ENCODE measurements at regions not wholly inside any gene's neighbourhood (a gene's known extent, or its start where the extent isn't known, plus 50 kb on each side); places are given as distances from the start of the nearest gene placed in this dataset.

DNA sequence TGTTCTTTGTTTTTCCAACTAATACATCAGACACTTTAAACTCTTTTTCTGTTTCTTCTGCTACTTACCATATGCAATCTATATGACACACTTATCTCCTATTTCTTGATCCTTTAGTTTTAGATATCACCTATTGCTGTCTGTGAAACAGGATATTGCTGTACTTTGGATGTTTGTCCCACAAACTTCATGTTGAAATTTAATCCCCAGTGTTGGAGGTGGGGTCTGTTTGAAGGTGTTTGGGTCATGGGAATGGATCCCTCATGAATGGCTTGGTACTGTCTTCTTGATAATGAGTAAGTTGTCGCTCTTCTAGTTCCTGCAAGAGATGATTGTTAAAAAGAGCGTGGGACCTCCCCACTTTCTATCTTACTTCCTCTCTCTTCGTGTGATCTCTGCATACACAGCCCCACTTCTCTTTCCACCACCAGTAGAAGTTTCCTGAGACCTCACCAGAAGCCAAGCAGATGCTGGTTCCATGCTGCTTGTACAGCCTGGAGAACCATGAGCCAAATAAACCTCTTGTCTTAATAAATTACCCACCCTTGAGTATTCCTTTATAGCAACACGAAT is 244.2 kb downstream of the NHLRC3 start:
- H3K27me3 Mint-ChIP-seq = peaks cover 58% of the 10 kb centered on the region
- Histone ChIP-seq H3K27me3 (ENCODE audit: control insufficient read depth in 1 of 2, insufficient read depth in 2 of 2, low read length in 2 of 2) (peaks cover 0 to 4% of the 10 kb centered on the region in 2 experiments), H3K9me3 (ENCODE audit: control insufficient read depth in 1 of 2, insufficient read depth in 1 of 2, low read length in 2 of 2) (peaks cover 6 to 8% of the 10 kb centered on the region in 2 experiments), H3K27ac (ENCODE audit: low read depth in 1 of 2, low read length in 2 of 2) (no peak overlapping the region), H3K36me3 (ENCODE audit: insufficient read depth, low read length) (no peaks in the 10 kb centered on the region), H3K4me3 (ENCODE audit: low read length) (no peak overlapping the region), H3K4me1 (ENCODE audit: insufficient read depth, low read length) (no peaks in the 10 kb centered on the region)
- TF ChIP-seq, protein P1, sequence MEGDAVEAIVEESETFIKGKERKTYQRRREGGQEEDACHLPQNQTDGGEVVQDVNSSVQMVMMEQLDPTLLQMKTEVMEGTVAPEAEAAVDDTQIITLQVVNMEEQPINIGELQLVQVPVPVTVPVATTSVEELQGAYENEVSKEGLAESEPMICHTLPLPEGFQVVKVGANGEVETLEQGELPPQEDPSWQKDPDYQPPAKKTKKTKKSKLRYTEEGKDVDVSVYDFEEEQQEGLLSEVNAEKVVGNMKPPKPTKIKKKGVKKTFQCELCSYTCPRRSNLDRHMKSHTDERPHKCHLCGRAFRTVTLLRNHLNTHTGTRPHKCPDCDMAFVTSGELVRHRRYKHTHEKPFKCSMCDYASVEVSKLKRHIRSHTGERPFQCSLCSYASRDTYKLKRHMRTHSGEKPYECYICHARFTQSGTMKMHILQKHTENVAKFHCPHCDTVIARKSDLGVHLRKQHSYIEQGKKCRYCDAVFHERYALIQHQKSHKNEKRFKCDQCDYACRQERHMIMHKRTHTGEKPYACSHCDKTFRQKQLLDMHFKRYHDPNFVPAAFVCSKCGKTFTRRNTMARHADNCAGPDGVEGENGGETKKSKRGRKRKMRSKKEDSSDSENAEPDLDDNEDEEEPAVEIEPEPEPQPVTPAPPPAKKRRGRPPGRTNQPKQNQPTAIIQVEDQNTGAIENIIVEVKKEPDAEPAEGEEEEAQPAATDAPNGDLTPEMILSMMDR (IDR thresholded peaks at IDR 0.05) = no peak
- intact Hi-C loops (cut with DNase I, micrococcal nuclease) = no loop called here
- H3K4me3 Mint-ChIP-seq = no peak overlapping the region
- CTCF ChIA-PET = no interaction called here
- no peak for ATAC-seq (ENCODE audit: poor library complexity)
- peaks cover 7% of the 10 kb centered on the region for H3K9me3 Mint-ChIP-seq
- H3K27ac Mint-ChIP-seq = no peak overlapping the region
- H3K4me1 Mint-ChIP-seq (ENCODE audit: low read depth) = no peaks in the 10 kb centered on the region
- POLR2A ChIA-PET = no interaction called here
- no peak for DNase-seq
- H3K36me3 Mint-ChIP-seq (ENCODE audit: low read depth) = no peaks in the 10 kb centered on the region

- POLR2A ChIA-PET = no interaction called here
- no peaks in the 10 kb centered on the region for H3K4me1 Mint-ChIP-seq (ENCODE audit: low read depth)
- Histone ChIP-seq H3K4me3 (ENCODE audit: low read length) (no peak overlapping the region), H3K4me1 (ENCODE audit: insufficient read depth, low read length) (no peaks in the 10 kb centered on the region), H3K9me3 (ENCODE audit: control insufficient read depth in 1 of 2, insufficient read depth in 1 of 2, low read length in 2 of 2) (peaks cover 6 to 8% of the 10 kb centered on the region in 2 experiments), H3K36me3 (ENCODE audit: insufficient read depth, low read length) (no peaks in the 10 kb centered on the region), H3K27me3 (ENCODE audit: control insufficient read depth in 1 of 2, insufficient read depth in 2 of 2, low read length in 2 of 2) (peaks cover 0 to 4% of the 10 kb centered on the region in 2 experiments), H3K27ac (ENCODE audit: low read depth in 1 of 2, low read length in 2 of 2) (no peak overlapping the region)
- H3K4me3 Mint-ChIP-seq = no peak overlapping the region
- CTCF ChIA-PET = no interaction called here
- peaks cover 9% of the 10 kb centered on the region for H3K9me3 Mint-ChIP-seq
- H3K27ac Mint-ChIP-seq = no peak overlapping the region
- DNase-seq = no peak
- ATAC-seq (ENCODE audit: poor library complexity) = no peak
- no peaks in the 10 kb centered on the region for H3K36me3 Mint-ChIP-seq (ENCODE audit: low read depth)
- intact Hi-C loops (cut with DNase I, micrococcal nuclease) = no loop called here
- TF ChIP-seq, protein P1 (IDR thresholded peaks at IDR 0.05) = no peak
- peaks cover 53% of the 10 kb centered on the region for H3K27me3 Mint-ChIP-seq
These were observed 244.8 kb downstream of the NHLRC3 start for GRCh38 chr13:39283072-39283471.

DNA sequence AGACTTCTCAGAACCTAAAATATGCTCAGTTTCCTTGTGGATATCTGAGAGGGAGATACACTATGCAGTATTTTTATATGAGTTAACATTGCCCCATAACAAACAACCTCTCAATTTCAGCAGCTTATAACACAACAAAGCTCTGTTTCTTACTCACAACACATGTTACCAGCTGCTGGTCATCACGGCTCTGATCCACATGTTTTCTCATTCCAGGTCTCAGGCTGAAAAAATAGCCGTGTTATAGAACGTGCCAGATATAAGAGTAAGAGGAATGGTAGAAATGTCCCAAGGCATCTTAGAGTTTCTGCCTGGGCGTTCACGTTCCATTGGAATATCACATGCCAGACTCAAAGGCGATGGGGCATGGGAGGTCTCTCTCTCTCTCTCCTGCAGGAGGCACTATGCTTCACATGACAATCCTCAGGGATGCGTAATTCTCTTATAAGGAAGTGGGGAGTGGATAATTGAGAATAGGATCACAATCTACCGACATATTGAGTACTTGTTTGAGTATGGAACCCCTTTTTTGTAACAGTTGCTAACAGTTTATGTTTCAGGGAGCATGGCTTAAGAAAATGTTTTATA is 246.6 kb downstream of the NHLRC3 start:
- H3K36me3 ChIP-seq (ENCODE audit: insufficient read depth, low read length) = no peaks in the 10 kb centered on the region
- no peak overlapping the region for H3K27ac ChIP-seq (ENCODE audit: low read depth in 1 of 2, low read length in 2 of 2)
- H3K27me3 ChIP-seq (ENCODE audit: control insufficient read depth in 1 of 2, insufficient read depth in 2 of 2, low read length in 2 of 2) = peaks cover 0 to 4% of the 10 kb centered on the region in 2 experiments
- ATAC-seq (ENCODE audit: poor library complexity) (no peak), DNase-seq (no peak)
- ChIA-PET CTCF (no interaction called here), POLR2A (no interaction called here)
- Mint-ChIP-seq H3K27me3 (peaks cover 51% of the 10 kb centered on the region), H3K4me1 (ENCODE audit: low read depth) (no peaks in the 10 kb centered on the region), H3K36me3 (ENCODE audit: low read depth) (no peaks in the 10 kb centered on the region), H3K27ac (no peak overlapping the region), H3K4me3 (no peak overlapping the region), H3K9me3 (peaks cover 16% of the 10 kb centered on the region)
- TF ChIP-seq, protein P1 (IDR thresholded peaks at IDR 0.05) = no peak
- peaks cover 6 to 8% of the 10 kb centered on the region in 2 experiments for H3K9me3 ChIP-seq (ENCODE audit: control insufficient read depth in 1 of 2, insufficient read depth in 1 of 2, low read length in 2 of 2)
- intact Hi-C loops (cut with DNase I, micrococcal nuclease) = no loop called here
- H3K4me1 ChIP-seq (ENCODE audit: insufficient read depth, low read length) = no peaks in the 10 kb centered on the region
- H3K4me3 ChIP-seq (ENCODE audit: low read length) = no peak overlapping the region
